ENCODE measurements at regions not wholly inside any gene's neighbourhood (a gene's known extent, or its start where the extent isn't known, plus 50 kb on each side); places are given as distances from the start of the nearest gene placed in this dataset.

DNA sequence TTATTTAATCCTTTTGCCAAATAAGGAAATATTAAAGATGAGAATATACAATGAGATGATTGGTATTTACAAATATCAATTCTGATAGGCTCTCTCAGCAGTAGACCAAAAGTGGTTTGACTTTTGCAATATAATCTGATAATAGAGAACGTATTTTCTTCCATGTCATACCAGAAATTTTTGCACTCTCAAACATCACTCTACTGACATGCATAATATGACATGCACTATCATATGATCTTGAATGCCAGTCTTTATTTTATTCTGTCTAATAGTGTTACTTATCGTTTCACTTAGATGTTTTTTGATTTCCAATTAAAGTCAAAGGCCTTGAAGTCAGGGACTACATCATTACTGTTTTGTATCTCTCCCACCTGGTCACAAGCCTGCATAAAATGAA lies 259.2 kb downstream of the PCDH7 start:
- H3K9me2 ChIP-seq (ENCODE audit: insufficient read depth, low read length): no peaks in the 10 kb centered on the region
- no peak overlapping the region for H2AFZ ChIP-seq (ENCODE audit: low read length)
- H4K20me1 ChIP-seq (ENCODE audit: insufficient read depth, low read length): no peaks in the 10 kb centered on the region
- no peak for DNase-seq (ENCODE audit: low spot score)
- H3K27ac ChIP-seq (ENCODE audit: low read depth, low read length, poor library complexity, severe bottlenecking): no peak overlapping the region
- intact Hi-C loops (cut with micrococcal nuclease; ENCODE audit: unreplicated experiment): no loop called here
- no TSS peak for BruUV-seq (replicated peaks)
- ChIA-PET CTCF (ENCODE audit: unreplicated experiment) (no interaction called here), POLR2A (no interaction called here)
- H3K4me3 ChIP-seq (ENCODE audit: low read depth, low read length, poor library complexity, severe bottlenecking): no peak overlapping the region
- no peaks in the 10 kb centered on the region for H3K36me3 ChIP-seq (ENCODE audit: insufficient read depth, low read length)
- H3K79me2 ChIP-seq (ENCODE audit: insufficient read depth, low read depth, low read length): no peaks in the 10 kb centered on the region
- H3K4me1 ChIP-seq (ENCODE audit: insufficient read depth, low read length, poor library complexity, severe bottlenecking): no peaks in the 10 kb centered on the region
- no peaks in the 10 kb centered on the region for H3K9me3 ChIP-seq (ENCODE audit: low read length)
- no peak overlapping the region for H3K4me2 ChIP-seq (ENCODE audit: low read length)
- TF ChIP-seq, protein P1, sequence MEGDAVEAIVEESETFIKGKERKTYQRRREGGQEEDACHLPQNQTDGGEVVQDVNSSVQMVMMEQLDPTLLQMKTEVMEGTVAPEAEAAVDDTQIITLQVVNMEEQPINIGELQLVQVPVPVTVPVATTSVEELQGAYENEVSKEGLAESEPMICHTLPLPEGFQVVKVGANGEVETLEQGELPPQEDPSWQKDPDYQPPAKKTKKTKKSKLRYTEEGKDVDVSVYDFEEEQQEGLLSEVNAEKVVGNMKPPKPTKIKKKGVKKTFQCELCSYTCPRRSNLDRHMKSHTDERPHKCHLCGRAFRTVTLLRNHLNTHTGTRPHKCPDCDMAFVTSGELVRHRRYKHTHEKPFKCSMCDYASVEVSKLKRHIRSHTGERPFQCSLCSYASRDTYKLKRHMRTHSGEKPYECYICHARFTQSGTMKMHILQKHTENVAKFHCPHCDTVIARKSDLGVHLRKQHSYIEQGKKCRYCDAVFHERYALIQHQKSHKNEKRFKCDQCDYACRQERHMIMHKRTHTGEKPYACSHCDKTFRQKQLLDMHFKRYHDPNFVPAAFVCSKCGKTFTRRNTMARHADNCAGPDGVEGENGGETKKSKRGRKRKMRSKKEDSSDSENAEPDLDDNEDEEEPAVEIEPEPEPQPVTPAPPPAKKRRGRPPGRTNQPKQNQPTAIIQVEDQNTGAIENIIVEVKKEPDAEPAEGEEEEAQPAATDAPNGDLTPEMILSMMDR (conservative IDR thresholded peaks at IDR 0.05; ENCODE audit: low read length): no peak

DNA sequence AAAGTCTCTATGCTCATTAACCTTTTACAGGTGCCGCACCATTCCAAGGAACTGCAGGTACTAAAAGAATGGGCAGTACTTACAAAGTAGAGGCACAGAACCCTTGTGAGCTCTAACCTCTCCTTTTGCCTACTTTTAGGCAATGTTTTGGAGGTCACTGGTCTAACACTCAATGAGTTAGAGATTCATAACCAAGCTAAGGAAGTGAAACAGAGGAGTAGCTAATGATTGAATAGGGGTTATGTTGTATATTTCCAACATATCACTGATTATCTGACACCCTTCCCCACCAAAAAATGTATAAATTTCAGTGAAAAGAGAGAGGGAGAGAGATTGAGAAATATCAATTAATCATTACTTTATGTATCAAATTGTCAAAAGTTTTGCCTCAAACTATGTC lies 269.3 kb downstream of the PCDH7 start:
- intact Hi-C loops (cut with micrococcal nuclease; ENCODE audit: unreplicated experiment): no loop called here
- Histone ChIP-seq H3K4me3 (ENCODE audit: low read depth, low read length, poor library complexity, severe bottlenecking) (no peak overlapping the region), H3K4me2 (ENCODE audit: low read length) (no peak overlapping the region), H3K36me3 (ENCODE audit: insufficient read depth, low read length) (no peaks in the 10 kb centered on the region), H3K4me1 (ENCODE audit: insufficient read depth, low read length, poor library complexity, severe bottlenecking) (no peaks in the 10 kb centered on the region), H3K9me2 (ENCODE audit: insufficient read depth, low read length) (no peaks in the 10 kb centered on the region), H3K9me3 (ENCODE audit: low read length) (no peaks in the 10 kb centered on the region), H3K79me2 (ENCODE audit: insufficient read depth, low read depth, low read length) (no peaks in the 10 kb centered on the region), H4K20me1 (ENCODE audit: insufficient read depth, low read length) (no peaks in the 10 kb centered on the region), H3K27ac (ENCODE audit: low read depth, low read length, poor library complexity, severe bottlenecking) (no peak overlapping the region), H2AFZ (ENCODE audit: low read length) (no peak overlapping the region)
- DNase-seq (ENCODE audit: low spot score): no peak
- TF ChIP-seq EZH2phosphoT487 (IDR thresholded peaks at IDR 0.05; ENCODE audit: borderline replicate concordance, low read depth, low read length): no peak
- no TSS peak for BruUV-seq (replicated peaks)
- ChIA-PET CTCF (ENCODE audit: unreplicated experiment) (no interaction called here), POLR2A (interaction anchor here (0.7 kb wide), 1 partner anchor 9 kb away, joined by 3 read pairs; no protein-coding TSS in a partner anchor)

DNA sequence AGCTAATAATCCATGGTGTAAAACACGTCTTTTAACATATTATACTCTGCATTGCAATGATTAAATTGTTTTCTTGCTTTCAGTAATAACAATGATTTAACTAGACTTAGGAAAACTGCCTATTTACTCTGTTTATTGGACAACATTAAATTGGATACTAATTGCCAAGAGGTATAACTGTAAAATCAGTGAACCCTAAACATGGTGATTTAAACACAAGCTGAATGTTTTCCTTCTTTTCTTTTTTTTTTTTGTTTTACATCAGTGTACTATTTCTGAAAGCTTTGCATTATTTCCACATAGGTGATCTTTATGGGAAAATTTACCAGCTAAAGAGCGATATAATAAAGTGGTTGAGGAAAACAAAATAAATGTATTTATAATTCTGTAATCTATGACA lies 276.7 kb downstream of the PCDH7 start:
- intact Hi-C loops (cut with micrococcal nuclease; ENCODE audit: unreplicated experiment): no loop called here
- POLR2A ChIA-PET: interaction anchor here (0.7 kb wide), 1 partner anchor 13 kb away, joined by 3 read pairs; no protein-coding TSS in a partner anchor
- BruUV-seq (replicated peaks): no TSS peak

More for the DNA sequence above, 276.7 kb downstream of the PCDH7 start:
- Histone ChIP-seq H3K27ac (ENCODE audit: low read depth, low read length, poor library complexity, severe bottlenecking) (no peak overlapping the region), H3K36me3 (ENCODE audit: insufficient read depth, low read length) (no peaks in the 10 kb centered on the region), H3K4me1 (ENCODE audit: insufficient read depth, low read length, poor library complexity, severe bottlenecking) (no peaks in the 10 kb centered on the region), H3K79me2 (ENCODE audit: insufficient read depth, low read depth, low read length) (no peaks in the 10 kb centered on the region), H3K9me3 (ENCODE audit: low read length) (no peaks in the 10 kb centered on the region), H2AFZ (ENCODE audit: low read length) (no peak overlapping the region), H3K9me2 (ENCODE audit: insufficient read depth, low read length) (no peaks in the 10 kb centered on the region), H3K4me2 (ENCODE audit: low read length) (no peak overlapping the region), H4K20me1 (ENCODE audit: insufficient read depth, low read length) (no peaks in the 10 kb centered on the region), H3K4me3 (ENCODE audit: low read depth, low read length, poor library complexity, severe bottlenecking) (no peak overlapping the region)
- no peak for DNase-seq (ENCODE audit: low spot score)
- CTCF ChIA-PET (ENCODE audit: unreplicated experiment): no interaction called here
- TF ChIP-seq, protein P1 (conservative IDR thresholded peaks at IDR 0.05; ENCODE audit: low read length): no peak
- no peak for TF ChIP-seq EZH2phosphoT487 (IDR thresholded peaks at IDR 0.05; ENCODE audit: borderline replicate concordance, low read depth, low read length)
